K562 (cell line): ENCODE measurements at regions not wholly inside any gene's neighbourhood (a gene's known extent, or its start where the extent isn't known, plus 50 kb on each side); places are given as distances from the start of the nearest gene placed in this dataset.

Source experiments
- ATAC-seq: fragments of 200-7000 bp; cut with Tn5 transposase; 3 replicates; pipeline ENCODE4 v1.9.1; 2020; ENCODE audit warnings: moderate library complexity
- BruUV-seq: library from RNA; stranded (reverse); fragments of 400-500 nt; replicated peaks from 2 replicates; lab custom pipeline; 2021; lab: Mats Ljungman, UMichigan
- CTCF ChIA-PET: fragments of 300-600 bp; formaldehyde crosslinking; extraction: SDS; loops from one replicate; lab custom pipeline; 2021; ENCODE audit warnings: low intra/inter-chr PET ratio; lab: Yijun Ruan, JAX
- POLR2A ChIA-PET: fragments of 300-600, 350-650 bp; sonication (Branson Sonifier 250); formaldehyde crosslinking; extraction: SDS; loops from one replicate; lab custom pipeline; 2021; ENCODE audit warnings: antibody characterized with exemption, inconsistent platforms; lab: Yijun Ruan, JAX
- DNase-seq, 4 experiments: peaks; one replicate each; pipeline versions ENCODE4 v3.0.0 to v3.0.0-alpha.2; 2011 to 2018; ENCODE audit warnings: low spot score in 3 of 4, mixed read lengths in 3 of 4; ENCODE audit errors: extremely low read depth in 1 of 4
- FAIRE-seq: peaks from 2 replicates; lab custom pipeline; 2011; peaks lifted over from hg19 to GRCh38; lab: Jason Lieb, UNC
- H2AFZ ChIP-seq: 2 replicates; pipeline ENCODE4 v1.6.0; 2011; ENCODE audit warnings: low read depth, low read length, control low read depth, inconsistent platforms
- H3K27ac ChIP-seq: fragments of 200-600 bp; 3 replicates; pipeline ENCODE4 v1.8.0; 2011; ENCODE audit warnings: low read depth, mild to moderate bottlenecking, control low read depth, inconsistent platforms, low read length, moderate library complexity, mixed read lengths; ENCODE audit errors: extremely low read depth
- H3K27me3 ChIP-seq, 2 experiments: fragments of 300-600 bp in 1 of 2; 2 replicates in 1 of 2; 3 replicates in 1 of 2; pipeline versions ENCODE4 v1.6.0 to v1.8.0; 2011; ENCODE audit warnings: inconsistent platforms in 2 of 2, low read length in 2 of 2, mild to moderate bottlenecking in 1 of 2, mixed read lengths in 1 of 2, moderate library complexity in 1 of 2; ENCODE audit not compliant: control insufficient read depth in 2 of 2, insufficient read depth in 2 of 2
- H3K36me3 ChIP-seq: fragments of 300-600 bp; 3 replicates; pipeline ENCODE4 v1.8.0; 2011; ENCODE audit warnings: mild to moderate bottlenecking, low read length, inconsistent platforms; ENCODE audit not compliant: control insufficient read depth, insufficient read depth
- H3K4me1 ChIP-seq, 2 experiments: fragments of 200-600 bp in 1 of 2; replicated peaks in 1 of 2; 2 replicates in 1 of 2; 3 replicates in 1 of 2; pipeline versions ENCODE4 v1.5.1 to v1.8.0; 2011; ENCODE audit warnings: inconsistent platforms in 2 of 2, low read length in 2 of 2, mild to moderate bottlenecking in 1 of 2, mixed read lengths in 1 of 2, moderate library complexity in 1 of 2; ENCODE audit not compliant: control insufficient read depth in 2 of 2, insufficient read depth in 2 of 2
- H3K4me2 ChIP-seq: 2 replicates; pipeline ENCODE4 v1.6.1; 2011; ENCODE audit warnings: low read length, control low read depth, inconsistent platforms, mixed read lengths; ENCODE audit not compliant: insufficient read depth
- H3K4me3 ChIP-seq: fragments of 200-600 bp; sonication (generic), shearing (Covaris generic); 2 replicates; pipeline ENCODE4 v1.5.1; 2016; ENCODE audit warnings: control low read depth, inconsistent platforms
- H3K79me2 ChIP-seq: fragments of 200-600 bp; 3 replicates; pipeline ENCODE4 v1.8.0; 2011; ENCODE audit warnings: low read length, inconsistent platforms; ENCODE audit not compliant: control insufficient read depth, insufficient read depth
- H3K9ac ChIP-seq, 2 experiments: 2 replicates each; pipeline versions ENCODE4 v1.6.0 to v1.6.1; 2011; ENCODE audit warnings: low read depth in 2 of 2, low read length in 2 of 2, control low read depth in 1 of 2, inconsistent platforms in 1 of 2, mild to moderate bottlenecking in 1 of 2, mixed read lengths in 1 of 2; ENCODE audit not compliant: insufficient read depth in 1 of 2
- H3K9me1 ChIP-seq: one replicate; pipeline ENCODE4 v1.6.0; 2011; ENCODE audit warnings: inconsistent platforms, mild to moderate bottlenecking, low read length, moderate library complexity; ENCODE audit not compliant: control insufficient read depth, insufficient read depth
- H3K9me3 ChIP-seq: replicated peaks from 2 replicates; pipeline ENCODE4 v1.5.1; 2011; ENCODE audit warnings: low read depth, low read length, inconsistent platforms; ENCODE audit not compliant: control insufficient read depth, insufficient read depth
- H4K20me1 ChIP-seq: replicated peaks from 2 replicates; pipeline ENCODE4 v1.6.1; 2011; ENCODE audit warnings: low read length, inconsistent platforms, mixed read lengths; ENCODE audit not compliant: control insufficient read depth, insufficient read depth
- EWSR1 ChIP-seq: fragments of 450-650 bp; IDR thresholded peaks from 2 replicates; pipeline ENCODE4 v1.6.1; 2018; ENCODE audit warnings: borderline replicate concordance, mild to moderate bottlenecking, low read depth, moderate library complexity; ENCODE audit not compliant: partially characterized antibody
- HMG20A ChIP-seq: fragments of 450-650 bp; formaldehyde crosslinking; conservative IDR thresholded peaks from 2 replicates; pipeline ENCODE4 v1.4.0; 2020; ENCODE audit warnings: mild to moderate bottlenecking, mixed read lengths
- HMG20B ChIP-seq: fragments of 250-450 bp; sonication (Bioruptor Pico); IDR thresholded peaks from 2 replicates; pipeline ENCODE4 v1.5.0; 2021; ENCODE audit warnings: mild to moderate bottlenecking
- KAT8 ChIP-seq: fragments of 450-650 bp; IDR thresholded peaks from 2 replicates; pipeline ENCODE4 v1.6.1; 2016; ENCODE audit warnings: low read depth, mild to moderate bottlenecking
- KDM4B ChIP-seq, 2 experiments: fragments of 450-650 bp in 1 of 2; sonication (generic) in 1 of 2; IDR thresholded peaks; 2 replicates each; pipeline ENCODE4 v1.6.1; 2016 to 2017; ENCODE audit warnings: borderline replicate concordance in 2 of 2, antibody characterized with exemption in 1 of 2, low read depth in 1 of 2, mild to moderate bottlenecking in 1 of 2
- NFRKB ChIP-seq: fragments of 450-650 bp; IDR thresholded peaks from 2 replicates; pipeline ENCODE4 v1.6.1; 2016; ENCODE audit warnings: low read depth
- NR1H2 ChIP-seq: sonication (generic); formaldehyde crosslinking; IDR thresholded peaks from 2 replicates; pipeline ENCODE4 v1.4.0; 2020; ENCODE audit warnings: mild to moderate bottlenecking, missing genetic modification reagents
- OTX1 ChIP-seq: fragments of 450-650 bp; formaldehyde crosslinking; IDR thresholded peaks from 2 replicates; pipeline ENCODE4 v1.4.0; 2022; ENCODE audit warnings: mild to moderate bottlenecking
- POLR2AphosphoS5 ChIP-seq: IDR thresholded peaks from 2 replicates; pipeline ENCODE4 v1.6.1; 2011; ENCODE audit warnings: mild to moderate bottlenecking, low read depth, low read length, moderate library complexity; ENCODE audit not compliant: control insufficient read depth, insufficient read depth
- SNIP1 ChIP-seq: fragments of 450-650 bp; IDR thresholded peaks from 2 replicates; pipeline ENCODE4 v1.7.1; 2017; ENCODE audit warnings: low read depth, mild to moderate bottlenecking
- YY1 ChIP-seq, 3 experiments: IDR thresholded peaks; 2 replicates each; pipeline ENCODE4 v1.6.1; 2011; ENCODE audit warnings: low read length in 2 of 3, mild to moderate bottlenecking in 2 of 3, moderate library complexity in 2 of 3, borderline replicate concordance in 1 of 3, control low read depth in 1 of 3, low read depth in 1 of 3; ENCODE audit not compliant: insufficient read depth in 3 of 3, insufficient replicate concordance in 2 of 3, control insufficient read depth in 1 of 3, insufficient read length in 1 of 3; ENCODE audit errors: extremely low read depth in 1 of 3
- ZC3H4 ChIP-seq: sonication (generic); formaldehyde crosslinking; IDR thresholded peaks from 2 replicates; pipeline ENCODE4 v1.9.0; 2021; ENCODE audit warnings: missing genetic modification reagents, borderline replicate concordance
- ZNF217 ChIP-seq: sonication (generic); formaldehyde crosslinking; IDR thresholded peaks from 2 replicates; pipeline ENCODE4 v1.8.0; 2022; ENCODE audit warnings: mild to moderate bottlenecking, missing genetic modification reagents
- ZNF239 ChIP-seq: fragments of 250-450 bp; sonication (Bioruptor Pico); IDR thresholded peaks from 2 replicates; pipeline ENCODE4 v1.4.0; 2020; ENCODE audit warnings: mild to moderate bottlenecking
- ZNF551 ChIP-seq: fragments of 250-450 bp; sonication (Bioruptor Pico); IDR thresholded peaks from 2 replicates; pipeline ENCODE4 v1.5.0; 2021; ENCODE audit warnings: mild to moderate bottlenecking, moderate library complexity
- ZNF584 ChIP-seq: fragments of 200-800 bp; sonication (Bioruptor generic); IDR thresholded peaks from 2 replicates; pipeline ENCODE4 v1.6.1; 2016; ENCODE audit warnings: low read depth, mild to moderate bottlenecking, missing genetic modification characterization, missing compliant biosample characterization
- ZNF696 ChIP-seq: fragments of 250-450 bp; sonication (Bioruptor Pico); conservative IDR thresholded peaks from 2 replicates; pipeline ENCODE4 v1.4.0; 2020; ENCODE audit warnings: mild to moderate bottlenecking, moderate library complexity
- ZNF764 ChIP-seq: fragments of 250-450 bp; sonication (Bioruptor Pico); IDR thresholded peaks from 2 replicates; pipeline ENCODE4 v1.4.0; 2020; ENCODE audit warnings: low read depth, mild to moderate bottlenecking, moderate library complexity
- WGBS: fragments of 100-300 bp; shearing (Covaris generic); methylation state at CpG from one replicate; pipeline ENCODE4 v1.1.6; 2016; ENCODE audit warnings: low coverage, mixed read lengths; ENCODE audit not compliant: insufficient coverage; ENCODE audit errors: missing lambda C conversion rate; 5-methylcytosine and 5-hydroxymethylcytosine counted together
- in situ Hi-C: fragments of 300-500 bp; cut with MboI; formaldehyde crosslinking; loops from 4 replicates; pipeline ENCODE4 v1.15.0; 2018; ENCODE audit warnings: inconsistent platforms, mixed read lengths
- intact Hi-C: fragments of 100-400 bp; cut with micrococcal nuclease; formaldehyde crosslinking; loops from 2 replicates; pipeline ENCODE4 v1.14.2; 2022
- TF ChIP-seq, protein P1 (sequence below): fragments of 250-450 bp; sonication (Bioruptor Pico); IDR thresholded peaks from 2 replicates; pipeline ENCODE4 v1.8.0; 2021; ENCODE audit warnings: borderline replicate concordance, mild to moderate bottlenecking, moderate library complexity; ENCODE audit not compliant: poor library complexity, severe bottlenecking
- TF ChIP-seq, protein P2 (sequence below): fragments of 250-450 bp; sonication (Bioruptor Pico); IDR thresholded peaks from 2 replicates; pipeline ENCODE4 v1.8.0; 2022; ENCODE audit warnings: moderate library complexity, mild to moderate bottlenecking, inconsistent platforms

DNA sequence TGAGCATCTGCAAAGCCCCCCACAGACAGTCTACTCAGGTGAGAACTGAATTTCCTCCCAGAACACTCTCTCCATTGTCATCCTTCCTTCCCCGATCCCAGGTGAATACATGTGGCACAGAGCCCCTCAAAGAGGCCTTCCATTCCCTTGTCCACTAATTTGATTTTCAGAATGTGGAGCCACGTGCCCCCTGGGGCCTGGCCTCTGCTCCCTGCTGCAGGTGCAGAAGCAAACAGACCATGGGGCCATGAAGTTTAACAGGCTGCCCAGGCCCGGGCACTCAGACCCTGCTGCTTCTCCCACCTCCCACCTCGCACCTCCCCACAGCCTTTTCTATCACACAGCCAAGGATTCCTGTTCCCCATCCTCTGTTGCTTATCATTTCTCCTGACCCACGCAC lies 243.8 kb upstream of the RAB4A start:
- no peak for ATAC-seq
- no peak overlapping the region for H3K9ac ChIP-seq
- no TSS peak for BruUV-seq
- TF ChIP-seq ZNF239 (CRISPR knock-in tag): no peak
- no peak for TF ChIP-seq HMG20A (CRISPR knock-in tag)
- TF ChIP-seq KDM4B (IDR thresholded peaks at IDR 0.05; ENCODE audit: borderline replicate concordance in 2 of 2, low read depth in 1 of 2): no peak
- TF ChIP-seq HMG20B: no peak
- TF ChIP-seq SNIP1: no peak
- TF ChIP-seq POLR2AphosphoS5: no peak
- no peak for TF ChIP-seq ZNF764
- TF ChIP-seq ZNF217 (CRISPR knock-in tag): no peak
- no peak for TF ChIP-seq OTX1 (CRISPR knock-in tag)
- no peak for TF ChIP-seq YY1 (IDR thresholded peaks at IDR 0.05; ENCODE audit: borderline replicate concordance in 1 of 3, control insufficient read depth in 1 of 3, extremely low read depth in 1 of 3, insufficient read depth in 3 of 3, insufficient read length in 1 of 3, insufficient replicate concordance in 2 of 3, low read depth in 1 of 3, low read length in 2 of 3)
- no peak for TF ChIP-seq ZC3H4 (CRISPR knock-in tag)
- TF ChIP-seq, protein P1, sequence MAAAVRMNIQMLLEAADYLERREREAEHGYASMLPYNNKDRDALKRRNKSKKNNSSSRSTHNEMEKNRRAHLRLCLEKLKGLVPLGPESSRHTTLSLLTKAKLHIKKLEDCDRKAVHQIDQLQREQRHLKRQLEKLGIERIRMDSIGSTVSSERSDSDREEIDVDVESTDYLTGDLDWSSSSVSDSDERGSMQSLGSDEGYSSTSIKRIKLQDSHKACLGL: no peak
- no peak for TF ChIP-seq NFRKB
- TF ChIP-seq, protein P2, sequence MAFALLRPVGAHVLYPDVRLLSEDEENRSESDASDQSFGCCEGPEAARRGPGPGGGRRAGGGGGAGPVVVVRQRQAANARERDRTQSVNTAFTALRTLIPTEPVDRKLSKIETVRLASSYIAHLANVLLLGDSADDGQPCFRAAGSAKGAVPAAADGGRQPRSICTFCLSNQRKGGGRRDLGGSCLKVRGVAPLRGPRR (CRISPR knock-in tag): no peak
- TF ChIP-seq EWSR1: no peak
- no peak for TF ChIP-seq ZNF584 (CRISPR knock-in tag)
- no peak for TF ChIP-seq NR1H2 (CRISPR knock-in tag)
- no peak for TF ChIP-seq KAT8
- no peak for TF ChIP-seq ZNF551 (CRISPR knock-in tag)
- TF ChIP-seq ZNF696 (CRISPR knock-in tag): no peak
- TF ChIP-seq, all 486 proteins: peak for 0
- peaks cover 3% of the 10 kb centered on the region for H3K9me1 ChIP-seq
- H3K4me1 ChIP-seq: peaks cover 8% of the 10 kb centered on the region in 2 experiments; a peak in 4 of 5 replicates
- intact Hi-C loops: no loop called here
- DNase-seq: no peak
- H4K20me1 ChIP-seq: no peaks in the 10 kb centered on the region
- H3K9me3 ChIP-seq: no peaks in the 10 kb centered on the region
- H2AFZ ChIP-seq: no peak overlapping the region
- ChIA-PET POLR2A (no interaction called here), CTCF (no interaction called here)
- no peak overlapping the region for H3K4me3 ChIP-seq
- H3K4me2 ChIP-seq: no peak overlapping the region
- in situ Hi-C loops: no loop called here
- H3K36me3 ChIP-seq: no peaks in the 10 kb centered on the region
- H3K27me3 ChIP-seq: peaks cover 18 to 53% of the 10 kb centered on the region in 2 experiments
- 0% methylated on average over 5 of the region's 5 CpGs for WGBS
- FAIRE-seq: no peak
- H3K79me2 ChIP-seq: no peaks in the 10 kb centered on the region
- H3K27ac ChIP-seq: no peak overlapping the region
